Thyroid gland (tissue), 4 donors: ENCODE measurements at regions not wholly inside any gene's neighbourhood (a gene's known extent, or its start where the extent isn't known, plus 50 kb on each side); places are given as distances from the start of the nearest gene placed in this dataset.

Experiments
- DNase-seq, 2 donors: peaks; one replicate each; pipeline ENCODE4 v3.0.0-alpha.2; 2019
- H3K27ac ChIP-seq, 3 donors: fragments of 200-600 bp; sonication (generic); 1 replicate in 2 of 3; 2 replicates in 1 of 3; pipeline ENCODE4 v1.5.1; 2016 to 2019; ENCODE audit warnings: mild to moderate bottlenecking in 1 of 3, moderate library complexity in 1 of 3
- H3K27me3 ChIP-seq: fragments of 200-600 bp; sonication (generic); one replicate; pipeline ENCODE4 v1.5.1; 2019
- H3K36me3 ChIP-seq, 2 donors: fragments of 200-600 bp; sonication (generic); one replicate each; pipeline ENCODE4 v1.5.1; 2016 to 2019
- H3K4me1 ChIP-seq, 2 donors: fragments of 200-600 bp; sonication (generic); one replicate each; pipeline ENCODE4 v1.5.1; 2017 to 2019
- H3K4me3 ChIP-seq, 3 donors: fragments of 200-600 bp; sonication (generic); replicated peaks in 1 of 3; 1 replicate in 2 of 3; 2 replicates in 1 of 3; pipeline ENCODE4 v1.5.1; 2016; ENCODE audit warnings: mild to moderate bottlenecking in 1 of 3
- H3K9me3 ChIP-seq: fragments of 200-600 bp; sonication (generic); one replicate; pipeline ENCODE4 v1.5.1; 2017
- POLR2A ChIP-seq, 2 donors: fragments of 450-650 bp; IDR thresholded peaks; one replicate each; pipeline ENCODE4 v1.6.1; 2017; ENCODE audit warnings: antibody characterized with exemption in 2 of 2, mild to moderate bottlenecking in 2 of 2, moderate library complexity in 1 of 2
- WGBS, 2 donors: methylation state at CpG; one replicate each; pipeline ENCODE4 v1.1.5; 2017; 5-methylcytosine and 5-hydroxymethylcytosine counted together
- intact Hi-C: fragments of 100-400 bp; cut with DNase I; formaldehyde crosslinking; loops from one replicate; pipeline ENCODE4 v1.15.1; 2023
- TF ChIP-seq, protein P1 (sequence below), 6 experiments: fragments of 200-600 bp in 3 of 6; fragments of 450-650 bp in 3 of 6; sonication (generic) in 3 of 6; IDR thresholded peaks; one replicate each; pipeline ENCODE4 v1.5.1; 2016 to 2019; ENCODE audit warnings: antibody characterized with exemption in 6 of 6, mild to moderate bottlenecking in 2 of 6, inconsistent platforms in 1 of 6, moderate library complexity in 1 of 6

GRCh38 chr15:67000896-67001295 lies 64.5 kb upstream of the SMAD3 start:
- TF ChIP-seq, protein P1, sequence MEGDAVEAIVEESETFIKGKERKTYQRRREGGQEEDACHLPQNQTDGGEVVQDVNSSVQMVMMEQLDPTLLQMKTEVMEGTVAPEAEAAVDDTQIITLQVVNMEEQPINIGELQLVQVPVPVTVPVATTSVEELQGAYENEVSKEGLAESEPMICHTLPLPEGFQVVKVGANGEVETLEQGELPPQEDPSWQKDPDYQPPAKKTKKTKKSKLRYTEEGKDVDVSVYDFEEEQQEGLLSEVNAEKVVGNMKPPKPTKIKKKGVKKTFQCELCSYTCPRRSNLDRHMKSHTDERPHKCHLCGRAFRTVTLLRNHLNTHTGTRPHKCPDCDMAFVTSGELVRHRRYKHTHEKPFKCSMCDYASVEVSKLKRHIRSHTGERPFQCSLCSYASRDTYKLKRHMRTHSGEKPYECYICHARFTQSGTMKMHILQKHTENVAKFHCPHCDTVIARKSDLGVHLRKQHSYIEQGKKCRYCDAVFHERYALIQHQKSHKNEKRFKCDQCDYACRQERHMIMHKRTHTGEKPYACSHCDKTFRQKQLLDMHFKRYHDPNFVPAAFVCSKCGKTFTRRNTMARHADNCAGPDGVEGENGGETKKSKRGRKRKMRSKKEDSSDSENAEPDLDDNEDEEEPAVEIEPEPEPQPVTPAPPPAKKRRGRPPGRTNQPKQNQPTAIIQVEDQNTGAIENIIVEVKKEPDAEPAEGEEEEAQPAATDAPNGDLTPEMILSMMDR (IDR thresholded peaks at IDR 0.05) = no peak
- intact Hi-C loops = no loop called here
- no peak for DNase-seq
- no peaks in the 10 kb centered on the region for H3K27me3 ChIP-seq
- H3K27ac ChIP-seq = no peak overlapping the region
- H3K9me3 ChIP-seq = no peaks in the 10 kb centered on the region
- no peaks in the 10 kb centered on the region for H3K36me3 ChIP-seq
- no peak overlapping the region for H3K4me3 ChIP-seq
- 80 to 94% methylated on average over 14 of the region's 14 CpGs for WGBS, 2 donors
- no peaks in the 10 kb centered on the region for H3K4me1 ChIP-seq

- TF ChIP-seq, protein P1 (IDR thresholded peaks at IDR 0.05) = no peak
- TF ChIP-seq POLR2A (IDR thresholded peaks at IDR 0.05) = no peak
- no peak for DNase-seq
- intact Hi-C loops = no loop called here
Measured at GRCh38 chr15:67002368-67002767, 63.0 kb upstream of the SMAD3 start.

GRCh38 chr15:67003586-67003985 lies 61.8 kb upstream of the SMAD3 start:
- no peaks in the 10 kb centered on the region for H3K9me3 ChIP-seq
- DNase-seq = no peak
- H3K4me3 ChIP-seq = no peak overlapping the region
- no peak overlapping the region for H3K27ac ChIP-seq
- WGBS, 2 donors = 94% methylated on average over 7 of the region's 7 CpGs
- no peaks in the 10 kb centered on the region for H3K4me1 ChIP-seq
- no peak for TF ChIP-seq POLR2A (IDR thresholded peaks at IDR 0.05)
- TF ChIP-seq, protein P1 (IDR thresholded peaks at IDR 0.05) = no peak
- H3K27me3 ChIP-seq = no peaks in the 10 kb centered on the region
- intact Hi-C loops = no loop called here
- no peaks in the 10 kb centered on the region for H3K36me3 ChIP-seq

More at GRCh38 chr15:67002368-67002767, 63.0 kb upstream of the SMAD3 start:
- Histone ChIP-seq H3K9me3 (no peaks in the 10 kb centered on the region), H3K36me3 (no peaks in the 10 kb centered on the region), H3K27me3 (no peaks in the 10 kb centered on the region), H3K4me1 (no peaks in the 10 kb centered on the region), H3K27ac (no peak overlapping the region), H3K4me3 (no peak overlapping the region)

DNA sequence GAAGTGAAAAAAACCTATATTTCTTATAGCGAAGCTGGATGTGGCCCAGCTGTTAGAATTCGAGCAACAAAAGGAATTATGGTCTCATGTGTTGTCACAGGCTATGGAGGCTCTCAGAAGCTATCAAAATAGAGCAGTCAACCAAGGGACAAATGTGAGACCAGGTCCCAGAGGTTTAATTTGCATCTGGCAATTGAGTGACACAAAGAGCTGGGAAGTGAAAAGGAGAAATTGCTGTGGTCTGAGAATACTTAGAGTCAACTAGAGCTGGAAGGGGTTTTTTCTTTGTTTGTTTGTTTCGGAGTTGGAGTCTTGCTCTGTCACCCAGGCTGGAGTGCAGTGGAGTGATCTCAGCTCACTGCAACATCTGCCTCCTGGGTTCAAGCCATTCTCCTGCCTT lies 61.3 kb upstream of the SMAD3 start:
- TF ChIP-seq, protein P1 (IDR thresholded peaks at IDR 0.05) = no peak
- TF ChIP-seq POLR2A (IDR thresholded peaks at IDR 0.05) = no peak
- Histone ChIP-seq H3K27ac (no peak overlapping the region), H3K9me3 (no peaks in the 10 kb centered on the region), H3K4me3 (no peak overlapping the region), H3K36me3 (no peaks in the 10 kb centered on the region), H3K27me3 (no peaks in the 10 kb centered on the region), H3K4me1 (no peaks in the 10 kb centered on the region)
- 75 to 80% methylated on average over 3 of the region's 3 CpGs for WGBS, 2 donors
- no peak for DNase-seq
- intact Hi-C loops = no loop called here

DNA sequence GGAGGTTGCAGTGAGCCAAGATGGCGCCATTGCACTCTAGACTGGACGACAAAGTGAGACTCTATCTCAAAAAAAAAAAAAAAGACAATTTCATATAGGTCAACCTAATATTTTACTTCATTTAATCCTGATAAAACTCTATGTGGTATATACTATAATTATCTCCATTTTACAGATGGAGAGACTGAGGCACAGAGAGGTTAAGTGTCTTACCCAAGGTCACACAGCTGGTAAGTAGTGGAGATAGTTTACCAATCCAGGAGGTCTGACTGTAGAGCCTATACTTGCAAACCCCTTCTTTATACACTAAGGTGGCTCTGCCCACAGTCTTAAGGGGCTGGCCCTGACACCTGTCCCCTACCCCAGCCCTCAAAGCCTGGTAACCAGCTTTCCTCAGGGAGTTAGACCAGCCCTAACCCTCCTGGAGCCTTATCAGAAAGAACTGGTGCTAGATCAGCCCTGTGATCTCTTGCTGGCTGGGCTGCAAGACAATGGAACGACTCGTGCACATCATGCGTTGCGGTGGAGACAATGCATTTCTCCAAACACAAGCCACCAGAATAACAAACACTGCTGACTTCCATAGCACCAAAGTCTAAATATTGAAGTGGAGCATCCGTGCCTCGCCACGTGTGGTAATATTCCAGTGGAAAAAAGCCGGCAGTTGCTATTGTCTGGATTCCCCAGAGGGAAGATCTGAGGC lies 60.0 kb upstream of the SMAD3 start:
- TF ChIP-seq, protein P1 (IDR thresholded peaks at IDR 0.05) = no peak
- TF ChIP-seq POLR2A (IDR thresholded peaks at IDR 0.05) = no peak
- no peaks in the 10 kb centered on the region for H3K36me3 ChIP-seq
- no peaks in the 10 kb centered on the region for H3K27me3 ChIP-seq
- no peak overlapping the region for H3K4me3 ChIP-seq
- H3K27ac ChIP-seq = no peak overlapping the region
- no peaks in the 10 kb centered on the region for H3K4me1 ChIP-seq
- H3K9me3 ChIP-seq = no peaks in the 10 kb centered on the region
- intact Hi-C loops = no loop called here
- DNase-seq = no peak
- 85 to 96% methylated on average over 10 of the region's 10 CpGs for WGBS, 2 donors
